ENCODE measurements at regions not wholly inside any gene's neighbourhood (a gene's known extent, or its start where the extent isn't known, plus 50 kb on each side); places are given as distances from the start of the nearest gene placed in this dataset.

GRCh38 chr11:71120471-71120896, 131.9 kb downstream of the SHANK2 start (continued):
- no peak for TF ChIP-seq POLR2AphosphoS2 (conservative IDR thresholded peaks at IDR 0.05; ENCODE audit: low read length)

- no peak overlapping the region for H3K4me3 ChIP-seq
- H3K4me1 ChIP-seq = peaks cover 16% of the 10 kb centered on the region; the same call in 2 of the 3 replicates
- ChIA-PET POLR2A (no interaction called here), CTCF (interaction anchor here (1.1 to 1.7 kb wide), 6 partner anchors 10 to 300 kb away, joined by 3 to 9 read pairs (median 4); no protein-coding TSS in a partner anchor)
- ATAC-seq (no peak), DNase-seq (ENCODE audit: low read depth in 1 of 2, low spot score in 1 of 2) (no peak), FAIRE-seq (no peak)
- no peak for TF ChIP-seq RNF2 (IDR thresholded peaks at IDR 0.05; ENCODE audit: borderline replicate concordance, low read depth)
- no peak for TF ChIP-seq SREBF2 (IDR thresholded peaks at IDR 0.05)
- no peak for TF ChIP-seq GATA3 (IDR thresholded peaks at IDR 0.05; ENCODE audit: borderline replicate concordance)
- no peak for TF ChIP-seq E2F6 (IDR thresholded peaks at IDR 0.05; ENCODE audit: borderline replicate concordance, low read depth)
- TF ChIP-seq MAZ (IDR thresholded peaks at IDR 0.05; ENCODE audit: borderline replicate concordance, low read depth, low read length) = no peak
- TF ChIP-seq ELK1 (IDR thresholded peaks at IDR 0.05; ENCODE audit: low read depth, low read length) = no peak
- TF ChIP-seq MAX (IDR thresholded peaks at IDR 0.05) = no peak
- no peak for TF ChIP-seq HES2 (IDR thresholded peaks at IDR 0.05)
- TF ChIP-seq CHD2 (IDR thresholded peaks at IDR 0.05; ENCODE audit: low read length, partially characterized antibody) = no peak
- TF ChIP-seq EHF (CRISPR knock-in tag; IDR thresholded peaks at IDR 0.05) = no peak
- no peak for TF ChIP-seq PHF8 (IDR thresholded peaks at IDR 0.05; ENCODE audit: borderline replicate concordance, low read depth)
- no peak for TF ChIP-seq USF2 (IDR thresholded peaks at IDR 0.05)
- no peak for TF ChIP-seq HMGXB4 (CRISPR knock-in tag; IDR thresholded peaks at IDR 0.05; ENCODE audit: borderline replicate concordance)
- TF ChIP-seq POLR2A (IDR thresholded peaks at IDR 0.05; ENCODE audit: low read length) = no peak
- TF ChIP-seq ZFP36 (IDR thresholded peaks at IDR 0.05; ENCODE audit: borderline replicate concordance, partially characterized antibody) = no peak
- TF ChIP-seq RCOR1 (IDR thresholded peaks at IDR 0.05; ENCODE audit: low read depth, low read length) = no peak
- no peak for TF ChIP-seq HOXB13 (CRISPR knock-in tag; IDR thresholded peaks at IDR 0.05; ENCODE audit: low read depth)
- TF ChIP-seq HOXA7 (CRISPR knock-in tag; IDR thresholded peaks at IDR 0.05) = no peak
- H3K9me3 ChIP-seq = no peaks in the 10 kb centered on the region
- H3K27ac ChIP-seq = no peak overlapping the region
- H3K4me2 ChIP-seq = no peak overlapping the region
- WGBS (ENCODE audit: missing lambda C conversion rate) = 92% methylated on average over 9 of the region's 9 CpGs
Observed at GRCh38 chr11:71119656-71120269, 132.6 kb downstream of the SHANK2 start.

GRCh38 chr11:71118671-71119250, 133.6 kb downstream of the SHANK2 start:
- POLR2A ChIA-PET = no interaction called here
- no peak overlapping the region for H3K4me3 ChIP-seq
- peaks cover 16% of the 10 kb centered on the region; the same call in 2 of the 3 replicates for H3K4me1 ChIP-seq
- CTCF ChIA-PET = interaction anchor here (1.2 kb wide), 1 partner anchor 210 kb away, joined by 3 read pairs; no protein-coding TSS in a partner anchor
- H3K27ac ChIP-seq = no peak overlapping the region
- ATAC-seq (no peak), DNase-seq (ENCODE audit: low read depth in 1 of 2, low spot score in 1 of 2) (no peak), FAIRE-seq (no peak)
- whole genome bisulfite sequencing (ENCODE audit: missing lambda C conversion rate) = 95% methylated on average over 20 of the region's 20 CpGs
- H3K4me2 ChIP-seq = no peak overlapping the region
- no peaks in the 10 kb centered on the region for H3K9me3 ChIP-seq
- no peak for TF ChIP-seq KDM1A (IDR thresholded peaks at IDR 0.05; ENCODE audit: low read depth)
- TF ChIP-seq RCOR1 (IDR thresholded peaks at IDR 0.05; ENCODE audit: low read depth, low read length) = no peak
- no peak for TF ChIP-seq FOXS1 (CRISPR knock-in tag; IDR thresholded peaks at IDR 0.05)
- no peak for TF ChIP-seq NR3C1 (IDR thresholded peaks at IDR 0.05)
- no peak for TF ChIP-seq NPAS2 (CRISPR knock-in tag; IDR thresholded peaks at IDR 0.05; ENCODE audit: borderline replicate concordance)
- no peak for TF ChIP-seq TP53 (CRISPR knock-in tag; IDR thresholded peaks at IDR 0.05)
- TF ChIP-seq CEBPB (IDR thresholded peaks at IDR 0.05) = no peak
- TF ChIP-seq PBX3 (IDR thresholded peaks at IDR 0.05) = no peak
- no peak for TF ChIP-seq BHLHE40 (IDR thresholded peaks at IDR 0.05; ENCODE audit: low read depth, low read length)
- no peak for TF ChIP-seq HEYL (CRISPR knock-in tag; IDR thresholded peaks at IDR 0.05)

All from A549 (cell line).